ENCODE measurements at regions not wholly inside any gene's neighbourhood (a gene's known extent, or its start where the extent isn't known, plus 50 kb on each side); places are given as distances from the start of the nearest gene placed in this dataset.

GRCh38 chr7:15862781-15863165 is 176.3 kb upstream of the MEOX2 start:
- Histone ChIP-seq H3K79me2 (ENCODE audit: control insufficient read depth, insufficient read depth, low read length) (no peaks in the 10 kb centered on the region), H2AFZ (ENCODE audit: low read length) (no peak overlapping the region), H3K27me3 (ENCODE audit: control insufficient read depth, insufficient read depth, low read length) (no peaks in the 10 kb centered on the region), H3K4me1 (ENCODE audit: control insufficient read depth, extremely low read depth, insufficient read depth, low read length) (no peaks in the 10 kb centered on the region), H3K27ac (ENCODE audit: insufficient read depth, low read length) (no peak overlapping the region), H3K4me2 (ENCODE audit: extremely low read depth, insufficient read depth, low read length) (no peak overlapping the region), H3K9me3 (ENCODE audit: control insufficient read depth, insufficient read depth, low read depth, low read length) (no peaks in the 10 kb centered on the region), H4K20me1 (ENCODE audit: control insufficient read depth, extremely low read depth, insufficient read depth, low read length) (no peaks in the 10 kb centered on the region), H3K36me3 (ENCODE audit: control insufficient read depth, insufficient read depth, low read length) (no peaks in the 10 kb centered on the region), H3K9ac (ENCODE audit: insufficient read depth, low read length) (no peak overlapping the region), H3K4me3 (replicated peaks in 1 of 4; ENCODE audit: control extremely low read depth in 1 of 4, insufficient read depth in 1 of 4, low read depth in 3 of 4, low read length in 4 of 4) (no peak overlapping the region)
- TF ChIP-seq EZH2 (IDR thresholded peaks at IDR 0.05; ENCODE audit: low read length, missing control alignments) (no peak), CTCF (conservative IDR thresholded peaks at IDR 0.05 in 1 of 2, IDR thresholded peaks at IDR 0.05 in 1 of 2; ENCODE audit: low read depth in 1 of 2, low read length in 2 of 2) (no peak)
- peak in 1 of 2 donors; percentile 15 for DNase-seq (ENCODE audit: low read depth in 2 of 2)

- H2AFZ ChIP-seq (ENCODE audit: low read length): no peak overlapping the region
- no peak overlapping the region for H3K9ac ChIP-seq (ENCODE audit: insufficient read depth, low read length)
- DNase-seq (ENCODE audit: low read depth in 2 of 2): peak in 1 of 2 donors; percentile 35
- H3K4me1 ChIP-seq (ENCODE audit: control insufficient read depth, extremely low read depth, insufficient read depth, low read length): no peaks in the 10 kb centered on the region
- no peak overlapping the region for H3K4me2 ChIP-seq (ENCODE audit: extremely low read depth, insufficient read depth, low read length)
- no peaks in the 10 kb centered on the region for H3K27me3 ChIP-seq (ENCODE audit: control insufficient read depth, insufficient read depth, low read length)
- TF ChIP-seq CTCF (conservative IDR thresholded peaks at IDR 0.05 in 1 of 2, IDR thresholded peaks at IDR 0.05 in 1 of 2; ENCODE audit: low read depth in 1 of 2, low read length in 2 of 2): no peak
- no peak for TF ChIP-seq EZH2 (IDR thresholded peaks at IDR 0.05; ENCODE audit: low read length, missing control alignments)
- no peaks in the 10 kb centered on the region for H3K79me2 ChIP-seq (ENCODE audit: control insufficient read depth, insufficient read depth, low read length)
- H4K20me1 ChIP-seq (ENCODE audit: control insufficient read depth, extremely low read depth, insufficient read depth, low read length): no peaks in the 10 kb centered on the region
- no peaks in the 10 kb centered on the region for H3K9me3 ChIP-seq (ENCODE audit: control insufficient read depth, insufficient read depth, low read depth, low read length)
- H3K36me3 ChIP-seq (ENCODE audit: control insufficient read depth, insufficient read depth, low read length): no peaks in the 10 kb centered on the region
- no peak overlapping the region for H3K4me3 ChIP-seq (replicated peaks in 1 of 4; ENCODE audit: control extremely low read depth in 1 of 4, insufficient read depth in 1 of 4, low read depth in 3 of 4, low read length in 4 of 4)
- H3K27ac ChIP-seq (ENCODE audit: insufficient read depth, low read length): no peak overlapping the region
These were observed 175.7 kb upstream of the MEOX2 start for GRCh38 chr7:15862016-15862780.

- DNase-seq (ENCODE audit: low read depth in 2 of 2): no peak
- no peak overlapping the region for H3K27ac ChIP-seq (ENCODE audit: insufficient read depth, low read length)
- H2AFZ ChIP-seq (ENCODE audit: low read length): no peak overlapping the region
- TF ChIP-seq EZH2 (IDR thresholded peaks at IDR 0.05; ENCODE audit: low read length, missing control alignments): no peak
- H3K9me3 ChIP-seq (ENCODE audit: control insufficient read depth, insufficient read depth, low read depth, low read length): no peaks in the 10 kb centered on the region
- no peak overlapping the region for H3K9ac ChIP-seq (ENCODE audit: insufficient read depth, low read length)
- no peak overlapping the region for H3K4me2 ChIP-seq (ENCODE audit: extremely low read depth, insufficient read depth, low read length)
- H3K4me1 ChIP-seq (ENCODE audit: control insufficient read depth, extremely low read depth, insufficient read depth, low read length): no peaks in the 10 kb centered on the region
- no peaks in the 10 kb centered on the region for H3K27me3 ChIP-seq (ENCODE audit: control insufficient read depth, insufficient read depth, low read length)
- no peaks in the 10 kb centered on the region for H3K79me2 ChIP-seq (ENCODE audit: control insufficient read depth, insufficient read depth, low read length)
- no peak overlapping the region for H3K4me3 ChIP-seq (replicated peaks in 1 of 4; ENCODE audit: control extremely low read depth in 1 of 4, insufficient read depth in 1 of 4, low read depth in 3 of 4, low read length in 4 of 4)
- no peaks in the 10 kb centered on the region for H4K20me1 ChIP-seq (ENCODE audit: control insufficient read depth, extremely low read depth, insufficient read depth, low read length)
- no peaks in the 10 kb centered on the region for H3K36me3 ChIP-seq (ENCODE audit: control insufficient read depth, insufficient read depth, low read length)
These were observed 173.9 kb upstream of the MEOX2 start for GRCh38 chr7:15860264-15860949.
